ENCODE measurements at regions not wholly inside any gene's neighbourhood (a gene's known extent, or its start where the extent isn't known, plus 50 kb on each side); places are given as distances from the start of the nearest gene placed in this dataset.

- TF ChIP-seq POLR2AphosphoS5 (IDR thresholded peaks at IDR 0.05) (no peak), POLR2A (IDR thresholded peaks at IDR 0.05) (no peak), EP300 (IDR thresholded peaks at IDR 0.05) (no peak), CTCF (IDR thresholded peaks at IDR 0.05) (no peak)
- Histone ChIP-seq H3K27ac (no peak overlapping the region), H3K4me1 (peaks cover 0 to 4% (median 0%) of the 10 kb centered on the region in 4 donors), H3K9me3 (no peaks in the 10 kb centered on the region), H3K27me3 (no peaks in the 10 kb centered on the region), H3K4me3 (no peak overlapping the region), H3K36me3 (no peaks in the 10 kb centered on the region)
- DNase-seq = no peak
- 92 to 93% methylated on average over 4 of the region's 4 CpGs for WGBS, 2 donors
- intact Hi-C loops (cut with DNase I) = no loop called here
These were observed 96.3 kb upstream of the RNF152 start for GRCh38 chr18:61989138-61989537.

GRCh38 chr18:61988100-61988499 is 95.3 kb upstream of the RNF152 start:
- WGBS, 2 donors = 78 to 81% methylated on average over 2 of the region's 2 CpGs
- Histone ChIP-seq H3K27me3 (no peaks in the 10 kb centered on the region), H3K4me3 (no peak overlapping the region), H3K36me3 (no peaks in the 10 kb centered on the region), H3K9me3 (no peaks in the 10 kb centered on the region), H3K27ac (no peak overlapping the region), H3K4me1 (peaks cover 0 to 4% (median 0%) of the 10 kb centered on the region in 4 donors)
- DNase-seq = no peak
- TF ChIP-seq CTCF (IDR thresholded peaks at IDR 0.05) = no peak
- no peak for TF ChIP-seq EP300 (IDR thresholded peaks at IDR 0.05)
- no peak for TF ChIP-seq POLR2A (IDR thresholded peaks at IDR 0.05)
- intact Hi-C loops (cut with DNase I) = no loop called here

GRCh38 chr18:61985681-61986080 is 92.9 kb upstream of the RNF152 start:
- Histone ChIP-seq H3K27ac (no peak overlapping the region), H3K27me3 (no peaks in the 10 kb centered on the region), H3K4me3 (no peak overlapping the region), H3K4me1 (no peaks in the 10 kb centered on the region), H3K36me3 (no peaks in the 10 kb centered on the region), H3K9me3 (no peaks in the 10 kb centered on the region)
- no peak for DNase-seq
- TF ChIP-seq POLR2AphosphoS5 (IDR thresholded peaks at IDR 0.05) (no peak), POLR2A (IDR thresholded peaks at IDR 0.05) (no peak), CTCF (IDR thresholded peaks at IDR 0.05) (no peak), EP300 (IDR thresholded peaks at IDR 0.05) (no peak)
- 92 to 96% methylated on average over 1 of the region's 1 CpG for WGBS, 2 donors
- intact Hi-C loops (cut with DNase I) = no loop called here

GRCh38 chr18:61984349-61984748 is 91.5 kb upstream of the RNF152 start:
- no peak overlapping the region for H3K27ac ChIP-seq

More at GRCh38 chr18:61984349-61984748, 91.5 kb upstream of the RNF152 start:
- Histone ChIP-seq H3K4me3 (no peak overlapping the region), H3K4me1 (no peaks in the 10 kb centered on the region), H3K9me3 (no peaks in the 10 kb centered on the region), H3K36me3 (no peaks in the 10 kb centered on the region), H3K27me3 (no peaks in the 10 kb centered on the region)
- intact Hi-C loops (cut with DNase I) = no loop called here
- no peak for DNase-seq
- WGBS, 2 donors = 69 to 76% methylated on average over 1 of the region's 1 CpG
- TF ChIP-seq POLR2AphosphoS5 (IDR thresholded peaks at IDR 0.05) = no peak
- no peak for TF ChIP-seq POLR2A (IDR thresholded peaks at IDR 0.05)
- no peak for TF ChIP-seq EP300 (IDR thresholded peaks at IDR 0.05)
- TF ChIP-seq CTCF (IDR thresholded peaks at IDR 0.05) = no peak
